ENCODE measurements at regions not wholly inside any gene's neighbourhood (a gene's known extent, or its start where the extent isn't known, plus 50 kb on each side); places are given as distances from the start of the nearest gene placed in this dataset.

GRCh38 chr11:69365558-69365957 lies 71.6 kb downstream of the MYEOV start:
- DNase-seq, result no peak

- DNase-seq, result no peak
Measured at GRCh38 chr11:69366591-69366990, 72.6 kb downstream of the MYEOV start.

- no peak for DNase-seq
Measured at GRCh38 chr11:69367211-69367964, 73.4 kb downstream of the MYEOV start.

GRCh38 chr11:69368119-69368880 lies 74.3 kb downstream of the MYEOV start:
- no peak for DNase-seq

- no peak for DNase-seq
Measured at GRCh38 chr11:69369210-69369825, 75.4 kb downstream of the MYEOV start.

- no peak for DNase-seq
Measured at GRCh38 chr11:69369945-69370344, 76.0 kb downstream of the MYEOV start.

GRCh38 chr11:69370984-69371709 lies 77.2 kb downstream of the MYEOV start:
- no peak for DNase-seq

GRCh38 chr11:69371731-69372588 lies 78.0 kb downstream of the MYEOV start:
- peak; percentile 5 for DNase-seq

- peak; percentile 2 for DNase-seq
Measured at GRCh38 chr11:69372589-69373250, 78.8 kb downstream of the MYEOV start.

GRCh38 chr11:69373251-69373635 lies 79.3 kb downstream of the MYEOV start:
- DNase-seq, result no peak

- DNase-seq, result peak; percentile 3
Measured at GRCh38 chr11:69374110-69374945, 80.4 kb downstream of the MYEOV start.

- DNase-seq, result no peak
Measured at GRCh38 chr11:69374946-69375310, 81.0 kb downstream of the MYEOV start.

- DNase-seq, result peak; percentile 7
Measured at GRCh38 chr11:69375316-69376154, 81.6 kb downstream of the MYEOV start.

GRCh38 chr11:69376155-69377028 lies 82.4 kb downstream of the MYEOV start:
- peak; percentile 10 for DNase-seq

- peak; percentile 3 for DNase-seq
Measured at GRCh38 chr11:69377029-69377952, 83.3 kb downstream of the MYEOV start.

GRCh38 chr11:69377953-69378302 lies 84.0 kb downstream of the MYEOV start:
- DNase-seq, result no peak

GRCh38 chr11:69378303-69379141 lies 84.6 kb downstream of the MYEOV start:
- no peak for DNase-seq
